ENCODE measurements at regions not wholly inside any gene's neighbourhood (a gene's known extent, or its start where the extent isn't known, plus 50 kb on each side); places are given as distances from the start of the nearest gene placed in this dataset.
"Not testable (repeated sequence)": the region's sequence is repeated elsewhere in the genome, so short reads cannot be mapped to it uniquely, and the experiment has no call there.

GRCh38 chr5:86510330-86510915, 107.3 kb upstream of the COX7C start:
- H3K9me3 Mint-ChIP-seq, result not testable (repeated sequence)

GRCh38 chr5:86523718-86524117, 94.0 kb upstream of the COX7C start:
- H3K27me3 Mint-ChIP-seq, result no peaks in the 10 kb centered on the region
- no peaks in the 10 kb centered on the region for H3K36me3 Mint-ChIP-seq
- peaks cover 5% of the 10 kb centered on the region for H3K9me3 Mint-ChIP-seq
- DNase-seq (ENCODE audit: low spot score) (no peak), ATAC-seq (no peak)
- no peaks in the 10 kb centered on the region for H3K4me1 Mint-ChIP-seq (ENCODE audit: low read depth in 2 of 2)
- H3K27ac Mint-ChIP-seq, result no peak overlapping the region
- no peak overlapping the region for H3K4me3 Mint-ChIP-seq

More at GRCh38 chr5:86510330-86510915, 107.3 kb upstream of the COX7C start:
- H3K27ac Mint-ChIP-seq; H3K27me3 Mint-ChIP-seq; H3K4me3 Mint-ChIP-seq; H3K36me3 Mint-ChIP-seq; ATAC-seq; H3K4me1 Mint-ChIP-seq (ENCODE audit: low read depth in 2 of 2); DNase-seq (ENCODE audit: low spot score): not testable (repeated sequence)

DNA sequence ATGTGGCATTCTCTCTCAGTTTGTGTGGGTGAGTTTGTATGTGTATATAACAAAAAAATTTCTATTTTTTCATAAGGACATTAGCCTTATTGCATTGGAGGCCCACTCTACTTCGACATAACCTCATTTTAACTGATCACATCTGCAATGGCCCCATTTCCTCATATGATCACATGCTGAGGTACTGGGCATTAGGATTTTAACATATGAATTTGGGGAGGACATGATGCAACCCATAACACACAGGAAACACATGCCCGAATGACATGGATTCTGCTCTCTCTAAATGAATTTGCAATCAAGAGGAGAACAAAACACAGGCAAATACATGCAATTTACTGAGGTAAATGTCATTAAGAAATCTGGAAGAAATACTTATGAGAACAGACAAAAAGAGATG, 92.1 kb upstream of the COX7C start:
- Mint-ChIP-seq H3K9me3 (peaks cover 5% of the 10 kb centered on the region), H3K27ac (no peak overlapping the region), H3K4me1 (ENCODE audit: low read depth in 2 of 2) (no peaks in the 10 kb centered on the region), H3K36me3 (no peaks in the 10 kb centered on the region), H3K4me3 (no peak overlapping the region), H3K27me3 (no peaks in the 10 kb centered on the region)
- DNase-seq (ENCODE audit: low spot score) (no peak), ATAC-seq (no peak)

- no peaks in the 10 kb centered on the region for H3K27me3 Mint-ChIP-seq
- H3K4me1 Mint-ChIP-seq (ENCODE audit: low read depth in 2 of 2), result no peaks in the 10 kb centered on the region
- H3K27ac Mint-ChIP-seq, result no peak overlapping the region
- no peak overlapping the region for H3K4me3 Mint-ChIP-seq
- ATAC-seq (no peak), DNase-seq (ENCODE audit: low spot score) (no peak)
- peaks cover 5% of the 10 kb centered on the region for H3K9me3 Mint-ChIP-seq
- H3K36me3 Mint-ChIP-seq, result no peaks in the 10 kb centered on the region
These were observed 90.9 kb upstream of the COX7C start for GRCh38 chr5:86526811-86527348.

GRCh38 chr5:86532429-86532828, 85.3 kb upstream of the COX7C start:
- Mint-ChIP-seq H3K36me3 (no peaks in the 10 kb centered on the region), H3K27ac (no peak overlapping the region), H3K4me1 (ENCODE audit: low read depth in 2 of 2) (no peaks in the 10 kb centered on the region), H3K9me3 (no peaks in the 10 kb centered on the region), H3K4me3 (no peak overlapping the region), H3K27me3 (no peaks in the 10 kb centered on the region)
- ATAC-seq (no peak), DNase-seq (ENCODE audit: low spot score) (no peak)

- Mint-ChIP-seq H3K36me3 (no peaks in the 10 kb centered on the region), H3K4me3 (no peak overlapping the region), H3K27ac (no peak overlapping the region), H3K9me3 (no peaks in the 10 kb centered on the region), H3K27me3 (no peaks in the 10 kb centered on the region), H3K4me1 (ENCODE audit: low read depth in 2 of 2) (no peaks in the 10 kb centered on the region)
- DNase-seq (ENCODE audit: low spot score) (no peak), ATAC-seq (no peak)
These were observed 81.3 kb upstream of the COX7C start for GRCh38 chr5:86536396-86536795.

DNA sequence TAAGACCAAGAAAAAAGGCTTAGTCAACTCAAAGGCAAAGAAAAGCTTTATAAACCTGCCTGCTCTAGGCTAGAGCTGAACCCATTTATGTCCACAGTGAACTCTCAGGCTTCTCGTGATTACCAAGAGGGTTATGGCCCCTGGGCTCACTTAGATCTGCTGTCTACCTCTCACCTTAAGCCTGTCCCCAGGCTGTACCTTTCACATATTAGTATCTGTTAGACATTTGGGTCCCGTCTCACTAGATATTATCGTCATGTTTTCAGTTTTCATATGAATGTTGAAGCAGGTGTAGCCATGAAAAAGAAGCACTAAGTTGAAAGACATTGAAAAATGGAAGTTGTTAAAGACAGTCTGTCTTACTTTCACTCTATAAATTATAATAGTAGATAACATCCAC, 75.2 kb upstream of the COX7C start:
- Mint-ChIP-seq H3K9me3 (no peaks in the 10 kb centered on the region), H3K4me3 (no peak overlapping the region), H3K27ac (no peak overlapping the region), H3K36me3 (no peaks in the 10 kb centered on the region), H3K4me1 (ENCODE audit: low read depth in 2 of 2) (no peaks in the 10 kb centered on the region), H3K27me3 (no peaks in the 10 kb centered on the region)
- DNase-seq (ENCODE audit: low spot score), result no peak
- ATAC-seq, result no peak

GRCh38 chr5:86546044-86546443, 71.7 kb upstream of the COX7C start:
- DNase-seq (ENCODE audit: low spot score) (no peak), ATAC-seq (no peak)
- H3K36me3 Mint-ChIP-seq, result no peaks in the 10 kb centered on the region
- no peaks in the 10 kb centered on the region for H3K9me3 Mint-ChIP-seq
- no peak overlapping the region for H3K27ac Mint-ChIP-seq
- H3K4me3 Mint-ChIP-seq, result no peak overlapping the region
- no peaks in the 10 kb centered on the region for H3K4me1 Mint-ChIP-seq (ENCODE audit: low read depth in 2 of 2)
- H3K27me3 Mint-ChIP-seq, result no peaks in the 10 kb centered on the region

DNA sequence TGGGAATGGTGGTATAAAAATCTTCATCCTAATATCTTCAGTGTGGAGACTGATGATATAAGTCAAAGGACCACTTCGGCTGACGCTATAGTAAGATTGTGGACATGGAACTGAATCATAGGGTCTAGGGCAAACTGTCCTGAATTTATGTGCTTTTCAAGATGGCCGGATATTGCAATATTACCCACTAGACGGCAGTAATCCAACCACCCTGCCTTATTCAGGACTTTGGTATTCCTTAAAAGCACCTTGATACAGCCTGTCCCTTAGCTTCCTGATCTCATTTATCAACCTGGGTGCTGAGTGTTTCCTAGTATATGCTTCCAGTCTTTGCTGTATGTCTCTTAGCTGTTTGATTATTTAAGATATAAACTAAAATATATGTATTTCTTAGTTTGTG, 71.2 kb upstream of the COX7C start:
- no peaks in the 10 kb centered on the region for H3K4me1 Mint-ChIP-seq (ENCODE audit: low read depth in 2 of 2)
- no peak overlapping the region for H3K27ac Mint-ChIP-seq
- no peak for DNase-seq (ENCODE audit: low spot score)

GRCh38 chr5:86554638-86555037, 63.1 kb upstream of the COX7C start:
- no peaks in the 10 kb centered on the region for H3K36me3 Mint-ChIP-seq
- H3K27ac Mint-ChIP-seq, result no peak overlapping the region
- ATAC-seq, result no peak
- H3K9me3 Mint-ChIP-seq, result no peaks in the 10 kb centered on the region
- H3K4me3 Mint-ChIP-seq, result no peak overlapping the region
- no peaks in the 10 kb centered on the region for H3K4me1 Mint-ChIP-seq (ENCODE audit: low read depth in 2 of 2)
- no peak for DNase-seq (ENCODE audit: low spot score)
- no peaks in the 10 kb centered on the region for H3K27me3 Mint-ChIP-seq

More for the DNA sequence above, 71.2 kb upstream of the COX7C start:
- Mint-ChIP-seq H3K9me3 (no peaks in the 10 kb centered on the region), H3K27me3 (no peaks in the 10 kb centered on the region), H3K36me3 (no peaks in the 10 kb centered on the region), H3K4me3 (no peak overlapping the region)
- no peak for ATAC-seq

- H3K27ac Mint-ChIP-seq, result no peak overlapping the region
- no peak for ATAC-seq
These were observed 59.8 kb upstream of the COX7C start for GRCh38 chr5:86557920-86558319.

DNA sequence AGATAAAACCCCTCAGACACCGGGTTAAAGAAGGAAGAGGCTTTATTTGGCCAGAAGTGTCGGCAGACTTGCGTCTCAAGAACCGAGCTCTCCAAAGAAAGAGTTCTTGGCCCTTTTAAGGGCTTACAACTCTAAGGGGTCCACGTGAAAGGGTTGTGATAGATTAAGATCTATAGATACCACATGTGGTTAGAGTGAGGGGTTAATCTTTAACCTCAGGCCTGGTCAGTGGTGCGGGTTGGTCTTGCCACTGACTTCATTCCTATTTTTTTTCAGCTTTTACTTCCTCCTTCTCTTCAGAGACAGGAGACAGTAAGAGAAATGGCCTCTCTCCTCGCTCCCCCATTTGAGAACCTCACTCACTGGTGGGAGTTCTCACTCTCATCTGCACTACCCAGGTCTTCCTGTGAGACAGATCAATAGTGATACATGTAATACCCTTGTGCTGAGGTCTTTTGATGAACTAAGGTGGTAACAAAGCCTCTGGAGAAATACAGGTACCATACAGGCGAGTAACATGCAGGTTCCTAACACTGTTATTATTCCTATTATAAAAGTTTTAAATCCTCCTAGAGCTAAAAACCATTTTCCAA, 52.4 kb upstream of the COX7C start:
- Mint-ChIP-seq H3K4me1 (ENCODE audit: low read depth in 2 of 2) (no peaks in the 10 kb centered on the region), H3K36me3 (no peaks in the 10 kb centered on the region), H3K27me3 (peaks cover 3 to 12% of the 10 kb centered on the region in 2 donors), H3K27ac (no peak overlapping the region), H3K9me3 (peaks cover 4% of the 10 kb centered on the region), H3K4me3 (no peak overlapping the region)
- ATAC-seq (no peak), DNase-seq (ENCODE audit: low spot score) (no peak)

More at GRCh38 chr5:86557920-86558319, 59.8 kb upstream of the COX7C start:
- peaks cover 0 to 12% of the 10 kb centered on the region in 2 donors for H3K27me3 Mint-ChIP-seq
- no peaks in the 10 kb centered on the region for H3K9me3 Mint-ChIP-seq
- no peak for DNase-seq (ENCODE audit: low spot score)
- H3K4me3 Mint-ChIP-seq, result no peak overlapping the region
- no peaks in the 10 kb centered on the region for H3K4me1 Mint-ChIP-seq (ENCODE audit: low read depth in 2 of 2)
- no peaks in the 10 kb centered on the region for H3K36me3 Mint-ChIP-seq

GRCh38 chr5:86566030-86566429, 51.7 kb upstream of the COX7C start:
- not testable (repeated sequence) for H3K36me3 Mint-ChIP-seq; H3K4me1 Mint-ChIP-seq (ENCODE audit: low read depth in 2 of 2); H3K9me3 Mint-ChIP-seq; ATAC-seq; H3K4me3 Mint-ChIP-seq; H3K27me3 Mint-ChIP-seq; H3K27ac Mint-ChIP-seq; DNase-seq (ENCODE audit: low spot score)

All from natural killer cell treated with Interleukin-12 subunit alpha and Interleukin-12 subunit beta and Interleukin-15 and Interleukin-18, amount 100 ng/mL, for 72 hours (primary cell).